Kidney (tissue), 13 donors: ENCODE measurements at regions not wholly inside any gene's neighbourhood (a gene's known extent, or its start where the extent isn't known, plus 50 kb on each side); places are given as distances from the start of the nearest gene placed in this dataset.
A peak's percentile ranks its signal among the peaks of the same experiment; 100 is the strongest.

Experiments
- DNase-seq, 5 donors: peaks; one replicate each; pipeline ENCODE4 v3.0.0-alpha.2; 2013 to 2020
- FAIRE-seq: peaks from 2 replicates; lab custom pipeline; 2012; peaks lifted over from hg19 to GRCh38; lab: Jason Lieb, UNC
- H3K27ac ChIP-seq, 2 donors: one replicate each; pipeline ENCODE4 v1.7.0; 2013; ENCODE audit warnings: low read depth in 2 of 2, low read length in 2 of 2, inconsistent platforms in 1 of 2
- H3K27me3 ChIP-seq: one replicate; pipeline ENCODE4 v1.7.1; 2013; ENCODE audit warnings: low read length, inconsistent platforms; ENCODE audit not compliant: control insufficient read depth, insufficient read depth
- H3K36me3 ChIP-seq, 3 donors: one replicate each; pipeline versions ENCODE4 v1.7.0 to v1.7.1; 2013; ENCODE audit warnings: low read length in 3 of 3, control low read depth in 1 of 3, inconsistent platforms in 1 of 3; ENCODE audit not compliant: insufficient read depth in 3 of 3, control insufficient read depth in 2 of 3
- H3K4me1 ChIP-seq, 3 donors: one replicate each; pipeline versions ENCODE4 v1.7.0 to v1.7.1; 2013; ENCODE audit warnings: low read length in 3 of 3, inconsistent platforms in 1 of 3, low read depth in 1 of 3; ENCODE audit not compliant: control insufficient read depth in 2 of 3, insufficient read depth in 2 of 3
- H3K4me3 ChIP-seq, 3 donors: one replicate each; pipeline versions ENCODE4 v1.7.0 to v1.8.1; 2013; ENCODE audit warnings: low read length in 3 of 3, control low read depth in 1 of 3, inconsistent platforms in 1 of 3
- H3K9ac ChIP-seq, 3 donors: one replicate each; pipeline versions ENCODE4 v1.7.0 to v1.7.1; 2013; ENCODE audit warnings: low read length in 3 of 3, control low read depth in 1 of 3, inconsistent platforms in 1 of 3
- H3K9me3 ChIP-seq, 3 donors: one replicate each; pipeline versions ENCODE4 v1.7.0 to v1.7.1; 2013; ENCODE audit warnings: low read length in 3 of 3, control low read depth in 1 of 3, inconsistent platforms in 1 of 3; ENCODE audit not compliant: control insufficient read depth in 2 of 3, insufficient read depth in 1 of 3
- intact Hi-C: fragments of 100-400 bp; cut with DNase I; formaldehyde crosslinking; loops from one replicate; pipeline ENCODE4 v1.11.1; 2022
- TF ChIP-seq, protein P1 (sequence below): IDR thresholded peaks from 3 replicates; pipeline ENCODE4 v1.5.1; 2012; ENCODE audit warnings: mild to moderate bottlenecking, moderate library complexity, borderline replicate concordance; ENCODE audit not compliant: insufficient read depth; ENCODE audit errors: extremely low read depth
- donor health status: control.
- donor health status: control.
- donor health status: control.
- donor health status: control.
- donor health status: control.
- donor health status: DM: yes; HTN: yes; CAD: no.
- donor health status: Normal renal cell carcinoma (clear cell type).

DNA sequence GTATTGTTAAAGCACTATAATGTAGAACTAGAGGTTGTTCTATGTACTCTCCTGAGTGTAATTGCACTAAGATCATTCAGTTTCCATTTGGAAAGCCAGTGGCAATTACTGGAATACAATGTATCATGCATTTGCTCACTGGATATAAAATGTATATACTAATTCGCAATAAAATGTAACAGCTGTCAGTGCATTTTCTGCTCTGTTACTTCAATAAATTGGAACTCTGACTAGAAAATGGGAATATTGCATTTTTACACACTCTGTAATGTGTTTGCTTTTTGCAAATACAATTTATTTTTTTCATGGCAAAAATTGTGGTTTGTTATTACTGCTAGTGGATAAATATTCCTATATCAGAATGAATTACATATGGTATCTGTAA lies 893.8 kb upstream of the POU3F3 start:
- DNase-seq (no peak), FAIRE-seq (no peak)
- TF ChIP-seq, protein P1, sequence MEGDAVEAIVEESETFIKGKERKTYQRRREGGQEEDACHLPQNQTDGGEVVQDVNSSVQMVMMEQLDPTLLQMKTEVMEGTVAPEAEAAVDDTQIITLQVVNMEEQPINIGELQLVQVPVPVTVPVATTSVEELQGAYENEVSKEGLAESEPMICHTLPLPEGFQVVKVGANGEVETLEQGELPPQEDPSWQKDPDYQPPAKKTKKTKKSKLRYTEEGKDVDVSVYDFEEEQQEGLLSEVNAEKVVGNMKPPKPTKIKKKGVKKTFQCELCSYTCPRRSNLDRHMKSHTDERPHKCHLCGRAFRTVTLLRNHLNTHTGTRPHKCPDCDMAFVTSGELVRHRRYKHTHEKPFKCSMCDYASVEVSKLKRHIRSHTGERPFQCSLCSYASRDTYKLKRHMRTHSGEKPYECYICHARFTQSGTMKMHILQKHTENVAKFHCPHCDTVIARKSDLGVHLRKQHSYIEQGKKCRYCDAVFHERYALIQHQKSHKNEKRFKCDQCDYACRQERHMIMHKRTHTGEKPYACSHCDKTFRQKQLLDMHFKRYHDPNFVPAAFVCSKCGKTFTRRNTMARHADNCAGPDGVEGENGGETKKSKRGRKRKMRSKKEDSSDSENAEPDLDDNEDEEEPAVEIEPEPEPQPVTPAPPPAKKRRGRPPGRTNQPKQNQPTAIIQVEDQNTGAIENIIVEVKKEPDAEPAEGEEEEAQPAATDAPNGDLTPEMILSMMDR = no peak
- no peak overlapping the region for H3K9ac ChIP-seq
- H3K27ac ChIP-seq = no peak overlapping the region
- no peaks in the 10 kb centered on the region for H3K36me3 ChIP-seq
- no peaks in the 10 kb centered on the region for H3K4me1 ChIP-seq
- no peaks in the 10 kb centered on the region for H3K9me3 ChIP-seq
- intact Hi-C loops = no loop called here
- H3K27me3 ChIP-seq = no peaks in the 10 kb centered on the region
- no peak overlapping the region for H3K4me3 ChIP-seq

GRCh38 chr2:103960951-103961350 lies 893.0 kb upstream of the POU3F3 start:
- intact Hi-C loops = no loop called here
- no peaks in the 10 kb centered on the region for H3K36me3 ChIP-seq
- no peaks in the 10 kb centered on the region for H3K4me1 ChIP-seq
- no peak overlapping the region for H3K27ac ChIP-seq
- H3K27me3 ChIP-seq = no peaks in the 10 kb centered on the region
- FAIRE-seq (no peak), DNase-seq (no peak)
- no peak overlapping the region for H3K9ac ChIP-seq
- H3K4me3 ChIP-seq = peak overlapping the region in 1 of 3 donors; percentile 33
- no peaks in the 10 kb centered on the region for H3K9me3 ChIP-seq
- TF ChIP-seq, protein P1 = no peak

GRCh38 chr2:103961862-103962261 lies 892.1 kb upstream of the POU3F3 start:
- no peak overlapping the region for H3K4me3 ChIP-seq
- no peak overlapping the region for H3K27ac ChIP-seq
- TF ChIP-seq, protein P1 = no peak
- no peaks in the 10 kb centered on the region for H3K4me1 ChIP-seq
- no peak overlapping the region for H3K9ac ChIP-seq
- intact Hi-C loops = no loop called here
- no peaks in the 10 kb centered on the region for H3K36me3 ChIP-seq
- FAIRE-seq = no peak
- no peaks in the 10 kb centered on the region for H3K27me3 ChIP-seq
- DNase-seq = no peak
- H3K9me3 ChIP-seq = no peaks in the 10 kb centered on the region

DNA sequence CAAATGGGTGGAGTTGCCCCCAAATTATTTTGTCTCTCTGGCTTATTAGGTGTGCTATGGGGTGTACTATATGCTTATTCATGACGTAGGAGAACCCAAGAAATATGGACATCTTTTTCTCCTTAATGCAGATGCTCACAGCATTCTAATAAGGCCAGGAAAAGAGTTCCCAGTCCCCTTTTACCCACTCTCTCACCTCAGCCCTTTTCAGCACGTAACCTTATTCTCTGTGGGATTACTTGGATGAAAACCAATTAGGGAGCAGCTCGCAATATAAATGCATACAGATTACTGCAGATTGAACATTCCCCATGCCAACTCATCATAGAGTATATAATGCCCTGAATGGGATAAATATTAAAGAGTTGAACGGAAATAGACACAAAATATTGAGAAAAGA lies 891.2 kb upstream of the POU3F3 start:
- H3K27me3 ChIP-seq = no peaks in the 10 kb centered on the region
- no peaks in the 10 kb centered on the region for H3K36me3 ChIP-seq
- no peak overlapping the region for H3K27ac ChIP-seq
- no peak overlapping the region for H3K9ac ChIP-seq
- H3K4me1 ChIP-seq = no peaks in the 10 kb centered on the region
- TF ChIP-seq, protein P1 = no peak
- DNase-seq (no peak), FAIRE-seq (no peak)
- no peak overlapping the region for H3K4me3 ChIP-seq
- intact Hi-C loops = no loop called here
- no peaks in the 10 kb centered on the region for H3K9me3 ChIP-seq
